Activated CD8-positive, alpha-beta T cell treated with anti-CD3 and anti-CD28 coated beads for 36 hours (primary cell): ENCODE measurements at regions not wholly inside any gene's neighbourhood (a gene's known extent, or its start where the extent isn't known, plus 50 kb on each side); places are given as distances from the start of the nearest gene placed in this dataset.

ENCODE experiments used
- ATAC-seq: fragments of 200-7000 bp; cut with Tn5 transposase; one replicate; pipeline ENCODE4 v1.10.0; 2021; ENCODE audit warnings: mild to moderate bottlenecking, moderate library complexity
- CTCF ChIA-PET: fragments of 350-600 bp; sonication (Branson Sonifier 250); formaldehyde crosslinking; loops from one replicate; lab custom pipeline; 2021; ENCODE audit warnings: antibody characterized with exemption; lab: Charles Lee
- POLR2A ChIA-PET: fragments of 350-600 bp; sonication (Branson Sonifier 250); formaldehyde crosslinking; loops from one replicate; lab custom pipeline; 2021; ENCODE audit warnings: antibody characterized with exemption; lab: Charles Lee
- DNase-seq: peaks from one replicate; pipeline ENCODE4 v3.0.0-alpha.2; 2020
- H3K27ac Mint-ChIP-seq: one replicate; pipeline ENCODE4 v1.8.0; 2021; ENCODE audit warnings: mild to moderate bottlenecking, mixed read lengths
- H3K27me3 Mint-ChIP-seq: one replicate; pipeline ENCODE4 v1.8.0; 2021; ENCODE audit warnings: mixed read lengths
- H3K36me3 Mint-ChIP-seq: one replicate; pipeline ENCODE4 v1.8.0; 2021; ENCODE audit warnings: low read depth, mixed read lengths
- H3K4me1 Mint-ChIP-seq: one replicate; pipeline ENCODE4 v1.8.0; 2021; ENCODE audit warnings: low read depth, mixed read lengths
- H3K4me3 Mint-ChIP-seq: one replicate; pipeline ENCODE4 v1.8.0; 2021; ENCODE audit warnings: mild to moderate bottlenecking, moderate library complexity, mixed read lengths
- H3K9me3 Mint-ChIP-seq: one replicate; pipeline ENCODE4 v1.8.0; 2021; ENCODE audit warnings: mixed read lengths
- CTCF ChIP-seq: fragments of 200-600 bp; IDR thresholded peaks from one replicate; pipeline ENCODE4 v1.8.0; 2022; ENCODE audit warnings: antibody characterized with exemption, mild to moderate bottlenecking
- intact Hi-C: fragments of 100-400 bp; cut with micrococcal nuclease; formaldehyde crosslinking; loops from one replicate; pipeline ENCODE4 v1.10.0; 2022

- ATAC-seq, result no peak
- intact Hi-C loops, result no loop called here
These were observed 343.4 kb upstream of the USP24 start for GRCh38 chr1:55558515-55558914.

DNA sequence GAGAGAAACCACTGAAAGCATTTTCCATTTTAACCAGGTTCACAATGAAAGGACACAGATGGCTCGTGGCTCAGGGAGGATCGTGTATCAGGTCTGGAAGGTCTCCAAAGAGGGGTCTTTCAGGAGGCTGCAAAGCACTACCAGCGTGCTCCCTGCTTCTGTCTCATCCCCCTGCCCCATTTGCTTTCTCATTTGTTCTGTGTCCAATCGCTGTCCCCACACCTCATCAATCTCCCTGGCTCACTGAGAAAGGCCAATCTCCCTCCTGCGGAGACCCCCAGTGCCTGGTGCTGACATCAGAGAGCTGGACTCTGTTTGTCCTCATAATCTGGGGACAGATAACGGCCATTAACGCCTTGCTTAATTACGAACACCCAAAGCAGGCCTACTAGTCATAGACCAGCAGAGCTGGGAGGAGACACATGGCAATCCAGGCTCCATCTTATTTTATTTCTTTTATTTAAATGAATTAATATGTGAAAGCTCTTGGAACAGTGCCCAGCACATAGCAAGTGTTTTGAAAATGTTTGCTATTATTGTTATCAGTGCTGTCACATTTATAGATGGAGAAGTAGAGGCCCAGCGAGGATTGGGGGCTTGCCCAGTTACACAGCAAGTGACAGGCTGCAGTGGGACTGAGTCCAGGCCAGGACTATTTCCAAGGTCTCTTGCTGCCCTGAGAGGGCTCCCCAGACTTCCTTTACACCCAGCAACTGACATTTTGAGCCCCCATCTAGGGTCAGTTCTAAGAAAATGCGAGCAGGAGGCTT, 341.0 kb upstream of the USP24 start:
- TF ChIP-seq CTCF, result no peak
- no peak overlapping the region for H3K27ac Mint-ChIP-seq
- H3K9me3 Mint-ChIP-seq, result no peaks in the 10 kb centered on the region
- H3K4me3 Mint-ChIP-seq, result no peak overlapping the region
- H3K27me3 Mint-ChIP-seq, result peaks cover 1% of the 10 kb centered on the region
- H3K4me1 Mint-ChIP-seq, result no peaks in the 10 kb centered on the region
- intact Hi-C loops, result no loop called here
- ChIA-PET POLR2A (interaction anchor here (1.1 kb wide), 1 partner anchor 35 kb away, joined by 3 read pairs; no protein-coding TSS in a partner anchor), CTCF (interaction anchor here (1.1 kb wide), 1 partner anchor 177 kb away, joined by 3 read pairs; no protein-coding TSS in a partner anchor)
- ATAC-seq (no peak), DNase-seq (no peak)
- no peaks in the 10 kb centered on the region for H3K36me3 Mint-ChIP-seq

More at GRCh38 chr1:55558515-55558914, 343.4 kb upstream of the USP24 start:
- Mint-ChIP-seq H3K4me1 (no peaks in the 10 kb centered on the region), H3K27ac (no peak overlapping the region), H3K4me3 (no peak overlapping the region), H3K9me3 (no peaks in the 10 kb centered on the region), H3K36me3 (no peaks in the 10 kb centered on the region), H3K27me3 (peaks cover 1% of the 10 kb centered on the region)
- TF ChIP-seq CTCF, result no peak
- DNase-seq, result no peak
- CTCF ChIA-PET, result no interaction called here
- POLR2A ChIA-PET, result no interaction called here

DNA sequence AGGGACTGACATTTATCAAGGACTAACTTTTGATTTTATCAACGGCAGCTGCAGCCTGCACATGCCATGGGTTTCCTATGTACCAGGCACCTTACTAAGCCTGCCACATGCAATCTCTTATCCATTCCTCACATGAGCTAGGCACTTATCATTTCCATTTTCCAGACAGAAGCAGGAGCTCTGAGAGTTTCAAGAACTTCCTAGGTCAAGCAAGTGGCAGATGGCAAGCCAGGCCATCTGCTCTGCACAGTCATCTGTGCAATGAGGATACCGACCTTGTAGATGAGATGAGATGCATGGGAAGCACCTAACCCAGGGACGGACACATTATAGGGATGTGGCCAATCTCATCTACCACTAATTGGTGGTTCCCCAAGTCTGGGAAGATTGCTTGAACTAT, 339.4 kb upstream of the USP24 start:
- no peak for TF ChIP-seq CTCF
- intact Hi-C loops, result no loop called here
- POLR2A ChIA-PET, result no interaction called here
- no peaks in the 10 kb centered on the region for H3K4me1 Mint-ChIP-seq
- no peak overlapping the region for H3K27ac Mint-ChIP-seq
- ATAC-seq (no peak), DNase-seq (no peak)
- H3K36me3 Mint-ChIP-seq, result no peaks in the 10 kb centered on the region
- CTCF ChIA-PET, result no interaction called here
- peaks cover 1% of the 10 kb centered on the region for H3K27me3 Mint-ChIP-seq
- H3K9me3 Mint-ChIP-seq, result no peaks in the 10 kb centered on the region
- H3K4me3 Mint-ChIP-seq, result no peak overlapping the region

DNA sequence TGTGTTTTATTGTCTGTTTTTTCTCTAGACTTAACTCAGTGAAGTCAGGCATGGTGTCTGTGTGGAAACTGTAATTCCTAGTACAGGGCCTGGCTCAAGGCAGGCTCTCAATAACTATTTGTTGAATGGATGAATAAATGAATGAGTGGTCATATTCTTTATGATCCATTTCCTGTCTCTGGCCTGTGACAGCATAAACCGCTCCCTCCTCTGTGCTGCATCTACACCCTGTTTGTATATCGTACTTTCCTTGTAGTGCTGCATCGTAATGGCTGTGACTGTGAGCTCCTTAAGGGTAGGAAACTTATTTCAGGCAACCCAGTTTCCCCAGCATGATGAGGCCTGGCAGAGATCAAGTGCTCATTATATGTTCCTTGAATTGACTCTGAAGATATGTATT, 337.5 kb upstream of the USP24 start:
- no peaks in the 10 kb centered on the region for H3K9me3 Mint-ChIP-seq
- no peak for DNase-seq
- ChIA-PET CTCF (interaction anchor here (1.3 kb wide), 1 partner anchor 17 kb away, joined by 3 read pairs; no protein-coding TSS in a partner anchor), POLR2A (no interaction called here)
- ATAC-seq, result no peak
- intact Hi-C loops, result no loop called here
- no peak overlapping the region for H3K27ac Mint-ChIP-seq
- TF ChIP-seq CTCF, result no peak
- H3K4me1 Mint-ChIP-seq, result no peaks in the 10 kb centered on the region
- no peak overlapping the region for H3K4me3 Mint-ChIP-seq
- H3K27me3 Mint-ChIP-seq, result peaks cover 4% of the 10 kb centered on the region
- H3K36me3 Mint-ChIP-seq, result no peaks in the 10 kb centered on the region

- no peaks in the 10 kb centered on the region for H3K4me1 Mint-ChIP-seq
- no peaks in the 10 kb centered on the region for H3K9me3 Mint-ChIP-seq
- DNase-seq (no peak), ATAC-seq (no peak)
- no peak for TF ChIP-seq CTCF
- H3K4me3 Mint-ChIP-seq, result no peak overlapping the region
- H3K27me3 Mint-ChIP-seq, result peaks cover 2% of the 10 kb centered on the region
- H3K36me3 Mint-ChIP-seq, result no peaks in the 10 kb centered on the region
- no peak overlapping the region for H3K27ac Mint-ChIP-seq
- POLR2A ChIA-PET, result no interaction called here
- intact Hi-C loops, result no loop called here
- CTCF ChIA-PET, result no interaction called here
These were observed 332.2 kb upstream of the USP24 start for GRCh38 chr1:55547405-55547804.
